ENCODE measurements at regions not wholly inside any gene's neighbourhood (a gene's known extent, or its start where the extent isn't known, plus 50 kb on each side); places are given as distances from the start of the nearest gene placed in this dataset.

GRCh38 chr5:122218778-122219177 lies 89.4 kb downstream of the ZNF474 start (continued):
- TF ChIP-seq USF2 (IDR thresholded peaks at IDR 0.05; ENCODE audit: low read depth, low read length), result no peak
- TF ChIP-seq USF2 (CRISPR knock-in tag; IDR thresholded peaks at IDR 0.05; ENCODE audit: borderline replicate concordance), result no peak
- no peak for TF ChIP-seq IKZF4 (CRISPR knock-in tag; IDR thresholded peaks at IDR 0.05; ENCODE audit: borderline replicate concordance, low read depth, not compliant biosample characterization)
- TF ChIP-seq TAF15 (IDR thresholded peaks at IDR 0.05; ENCODE audit: low read depth, low read length, poor library complexity, severe bottlenecking), result no peak

GRCh38 chr5:122219436-122220166 lies 90.3 kb downstream of the ZNF474 start:
- POLR2A ChIA-PET, result no interaction called here
- Histone ChIP-seq H3K9me3 (ENCODE audit: low read length) (no peaks in the 10 kb centered on the region), H3K4me1 (ENCODE audit: insufficient read depth, low read length) (no peaks in the 10 kb centered on the region), H3K9ac (ENCODE audit: insufficient read depth, low read depth, low read length) (no peak overlapping the region), H3K36me3 (replicated peaks in 1 of 2; ENCODE audit: control insufficient read depth in 1 of 2, insufficient read depth in 2 of 2, low read length in 2 of 2) (no peaks in the 10 kb centered on the region), H3K27me3 (ENCODE audit: control insufficient read depth in 1 of 2, insufficient read depth in 2 of 2, low read length in 2 of 2) (no peaks in the 10 kb centered on the region; a peak in 1 of 5 replicates), H3K4me2 (ENCODE audit: low read depth, low read length) (no peak overlapping the region), H2AFZ (ENCODE audit: low read length) (no peak overlapping the region), H3K4me3 (replicated peaks in 1 of 3; ENCODE audit: insufficient read depth in 1 of 3, low read depth in 2 of 3, low read length in 3 of 3) (no peak overlapping the region), H3K27ac (ENCODE audit: extremely low read length, insufficient read depth, low read length) (no peak overlapping the region), H4K20me1 (ENCODE audit: insufficient read depth, low read length) (no peaks in the 10 kb centered on the region), H3K79me2 (ENCODE audit: insufficient read depth, low read length) (no peaks in the 10 kb centered on the region)
- no peak for TF ChIP-seq RXRA (CRISPR knock-in tag; IDR thresholded peaks at IDR 0.05)
- TF ChIP-seq ZNF281 (CRISPR knock-in tag; IDR thresholded peaks at IDR 0.05; ENCODE audit: borderline replicate concordance), result no peak
- TF ChIP-seq CBFB (CRISPR knock-in tag; IDR thresholded peaks at IDR 0.05), result no peak
- TF ChIP-seq MYC (CRISPR knock-in tag; IDR thresholded peaks at IDR 0.05; ENCODE audit: borderline replicate concordance), result no peak
- TF ChIP-seq STAG1 (CRISPR knock-in tag; IDR thresholded peaks at IDR 0.05), result no peak
- DNase-seq (ENCODE audit: low spot score) (no peak), FAIRE-seq (no peak), ATAC-seq (no peak)
- 23% methylated on average over 8 of the region's 8 CpGs for WGBS (ENCODE audit: low lambda C conversion rate)
- intact Hi-C loops (cut with micrococcal nuclease; ENCODE audit: unreplicated experiment) (no loop called here), in situ Hi-C loops (cut with HindIII; ENCODE audit: extremely low pct_ligation_motif_present, low pct_unique_long_range_greater_than_20kb) (no loop called here)
- no TSS peak for BruUV-seq (replicated peaks)
- CTCF ChIA-PET (ENCODE audit: low intra/inter-chr PET ratio, low total read pairs), result no interaction called here
